Calu3 (cell line): ENCODE measurements at regions not wholly inside any gene's neighbourhood (a gene's known extent, or its start where the extent isn't known, plus 50 kb on each side); places are given as distances from the start of the nearest gene placed in this dataset.
"Not testable (repeated sequence)": the region's sequence is repeated elsewhere in the genome, so short reads cannot be mapped to it uniquely, and the experiment has no call there.

Experiments
- BruUV-seq: library from RNA; stranded (reverse); fragments of 400-500 nt; replicated peaks from 2 replicates; lab custom pipeline; 2021; lab: Mats Ljungman, UMichigan
- CTCF ChIA-PET: fragments of 300-600 bp; sonication (Branson Sonifier 250); formaldehyde crosslinking; loops from one replicate; lab custom pipeline; 2022; ENCODE audit warnings: antibody characterized with exemption; lab: Charles Lee
- DNase-seq: peaks from one replicate; pipeline ENCODE4 v3.0.0; 2022
- H3K27ac Mint-ChIP-seq: one replicate; pipeline ENCODE4 v1.8.0; 2022; ENCODE audit warnings: mixed read lengths; ENCODE audit not compliant: unreplicated experiment
- H3K27me3 Mint-ChIP-seq: one replicate; pipeline ENCODE4 v1.8.0; 2022; ENCODE audit warnings: mixed read lengths; ENCODE audit not compliant: unreplicated experiment
- H3K36me3 Mint-ChIP-seq: one replicate; pipeline ENCODE4 v1.8.0; 2022; ENCODE audit warnings: mild to moderate bottlenecking, moderate library complexity, mixed read lengths; ENCODE audit not compliant: insufficient read depth, unreplicated experiment
- H3K4me1 Mint-ChIP-seq: one replicate; pipeline ENCODE4 v1.8.0; 2022; ENCODE audit warnings: mild to moderate bottlenecking, low read depth, mixed read lengths; ENCODE audit not compliant: unreplicated experiment
- H3K4me3 Mint-ChIP-seq: one replicate; pipeline ENCODE4 v1.8.0; 2022; ENCODE audit warnings: mild to moderate bottlenecking, low read depth, moderate library complexity, mixed read lengths; ENCODE audit not compliant: unreplicated experiment
- H3K9me3 Mint-ChIP-seq: one replicate; pipeline ENCODE4 v1.8.0; 2022; ENCODE audit warnings: low read depth, mixed read lengths; ENCODE audit not compliant: unreplicated experiment
- CTCF ChIP-seq: fragments of 200-600 bp; IDR thresholded peaks from one replicate; pipeline ENCODE4 v1.8.0; 2022; ENCODE audit warnings: antibody characterized with exemption; ENCODE audit not compliant: unreplicated experiment
- intact Hi-C: fragments of 100-400 bp; cut with micrococcal nuclease; formaldehyde crosslinking; loops from one replicate; pipeline ENCODE4 v1.10.0; 2022; ENCODE audit not compliant: unreplicated experiment

GRCh38 chr7:148514236-148514635 lies 76.3 kb upstream of the C7orf33 start:
- Mint-ChIP-seq H3K27me3 (peaks cover 56% of the 10 kb centered on the region), H3K4me1 (no peaks in the 10 kb centered on the region), H3K36me3 (no peaks in the 10 kb centered on the region), H3K9me3 (no peaks in the 10 kb centered on the region), H3K27ac (no peak overlapping the region), H3K4me3 (no peak overlapping the region)
- BruUV-seq = no TSS peak
- TF ChIP-seq CTCF = no peak
- CTCF ChIA-PET = no interaction called here
- DNase-seq = no peak
- intact Hi-C loops = no loop called here

- no peak for TF ChIP-seq CTCF
- intact Hi-C loops = no loop called here
- H3K4me1 Mint-ChIP-seq = no peaks in the 10 kb centered on the region
- no peak overlapping the region for H3K4me3 Mint-ChIP-seq
- CTCF ChIA-PET = no interaction called here
- H3K9me3 Mint-ChIP-seq = no peaks in the 10 kb centered on the region
- no peak for DNase-seq
- H3K27me3 Mint-ChIP-seq = peaks cover 66% of the 10 kb centered on the region
- H3K36me3 Mint-ChIP-seq = no peaks in the 10 kb centered on the region
- no peak overlapping the region for H3K27ac Mint-ChIP-seq
- no TSS peak for BruUV-seq
These were observed 75.3 kb upstream of the C7orf33 start for GRCh38 chr7:148515237-148515636.

- Mint-ChIP-seq H3K9me3 (peaks cover 1% of the 10 kb centered on the region), H3K4me3 (no peak overlapping the region), H3K4me1 (no peaks in the 10 kb centered on the region), H3K27ac (no peak overlapping the region), H3K36me3 (no peaks in the 10 kb centered on the region), H3K27me3 (peaks cover 74% of the 10 kb centered on the region)
- DNase-seq = no peak
- no peak for TF ChIP-seq CTCF
- BruUV-seq = no TSS peak
- intact Hi-C loops = no loop called here
- CTCF ChIA-PET = no interaction called here
These were observed 74.6 kb upstream of the C7orf33 start for GRCh38 chr7:148515728-148516695.

GRCh38 chr7:148519386-148519785 lies 71.2 kb upstream of the C7orf33 start:
- H3K9me3 Mint-ChIP-seq, DNase-seq, BruUV-seq, H3K4me3 Mint-ChIP-seq, H3K36me3 Mint-ChIP-seq, CTCF ChIA-PET, H3K27ac Mint-ChIP-seq, H3K4me1 Mint-ChIP-seq, intact Hi-C loops: not testable (repeated sequence)
- H3K27me3 Mint-ChIP-seq = peaks cover 87% of the 10 kb centered on the region

- intact Hi-C loops = no loop called here
These were observed 69.3 kb upstream of the C7orf33 start for GRCh38 chr7:148521271-148521670.

More at GRCh38 chr7:148521271-148521670, 69.3 kb upstream of the C7orf33 start:
- no peak for DNase-seq
- TF ChIP-seq CTCF = no peak
- Mint-ChIP-seq H3K27me3 (peaks cover 79% of the 10 kb centered on the region), H3K27ac (no peak overlapping the region), H3K4me1 (peaks cover 5% of the 10 kb centered on the region), H3K4me3 (no peak overlapping the region), H3K36me3 (no peaks in the 10 kb centered on the region), H3K9me3 (peaks cover 2% of the 10 kb centered on the region)
- CTCF ChIA-PET = no interaction called here
- no TSS peak for BruUV-seq
